Loucy (cell line): ENCODE measurements at regions not wholly inside any gene's neighbourhood (a gene's known extent, or its start where the extent isn't known, plus 50 kb on each side); places are given as distances from the start of the nearest gene placed in this dataset.

Source experiments
- H2AFZ ChIP-seq: fragments of 200-600 bp; sonication (generic); 2 replicates; pipeline ENCODE4 v1.6.0; 2016; ENCODE audit warnings: antibody characterized with exemption, mild to moderate bottlenecking, low read length, moderate library complexity
- H3F3A ChIP-seq: fragments of 200-600 bp; 2 replicates; pipeline ENCODE4 v1.6.0; 2016; ENCODE audit warnings: antibody characterized with exemption, low read depth, mild to moderate bottlenecking
- H3K27me3 ChIP-seq: fragments of 200-600 bp; sonication (generic); 2 replicates; pipeline ENCODE4 v1.6.1; 2014; ENCODE audit warnings: low read length, mild to moderate bottlenecking; ENCODE audit not compliant: insufficient read depth, poor library complexity, severe bottlenecking
- H3K36me3 ChIP-seq: fragments of 200-600 bp; sonication (generic); 2 replicates; pipeline ENCODE4 v1.6.1; 2016; ENCODE audit warnings: low read length; ENCODE audit not compliant: insufficient read depth
- H3K4me1 ChIP-seq: fragments of 200-600 bp; sonication (generic); 2 replicates; pipeline ENCODE4 v1.5.1; 2014; ENCODE audit warnings: low read length, mild to moderate bottlenecking; ENCODE audit not compliant: insufficient read depth, poor library complexity, severe bottlenecking
- H3K4me2 ChIP-seq: fragments of 200-600 bp; sonication (generic); 2 replicates; pipeline ENCODE4 v1.6.0; 2014; ENCODE audit warnings: antibody characterized with exemption, low read length, low read depth, mild to moderate bottlenecking; ENCODE audit not compliant: poor library complexity, severe bottlenecking
- H3K4me3 ChIP-seq: fragments of 200-600 bp; sonication (generic); 2 replicates; pipeline ENCODE4 v1.5.1; 2014; ENCODE audit warnings: low read length, mild to moderate bottlenecking, mixed read lengths; ENCODE audit not compliant: poor library complexity, severe bottlenecking
- H3K79me2 ChIP-seq: fragments of 200-600 bp; sonication (generic); 2 replicates; pipeline ENCODE4 v1.6.1; 2014; ENCODE audit warnings: low read length; ENCODE audit not compliant: insufficient read depth
- H3K9ac ChIP-seq: fragments of 200-600 bp; sonication (generic); 2 replicates; pipeline ENCODE4 v1.6.0; 2014; ENCODE audit warnings: mild to moderate bottlenecking, low read depth, low read length, moderate library complexity; ENCODE audit not compliant: poor library complexity, severe bottlenecking
- H3K9me2 ChIP-seq: fragments of 200-600 bp; sonication (generic); replicated peaks from 2 replicates; pipeline ENCODE4 v1.6.1; 2016; ENCODE audit warnings: low read depth, low read length, mixed read lengths
- H3K9me3 ChIP-seq: fragments of 200-600 bp; sonication (generic); 2 replicates; pipeline ENCODE4 v1.6.1; 2014; ENCODE audit warnings: mild to moderate bottlenecking, antibody characterized with exemption, low read length, low read depth; ENCODE audit not compliant: insufficient read depth
- H4K20me1 ChIP-seq: fragments of 200-600 bp; sonication (generic); 2 replicates; pipeline ENCODE4 v1.6.0; 2014; ENCODE audit warnings: antibody characterized with exemption, low read length, mild to moderate bottlenecking; ENCODE audit not compliant: insufficient read depth, poor library complexity, severe bottlenecking
- CTCF ChIP-seq: fragments of 200-600 bp; sonication (generic); conservative IDR thresholded peaks from 2 replicates; pipeline ENCODE4 v1.5.1; 2014; ENCODE audit warnings: mild to moderate bottlenecking, antibody characterized with exemption, low read length
- EZH2phosphoT487 ChIP-seq: fragments of 200-600 bp; IDR thresholded peaks from 2 replicates; pipeline ENCODE4 v1.6.1; 2018; ENCODE audit warnings: antibody characterized with exemption, mild to moderate bottlenecking, moderate library complexity, borderline replicate concordance

- Histone ChIP-seq H3K4me1 (no peaks in the 10 kb centered on the region), H3K36me3 (no peaks in the 10 kb centered on the region), H3K9me3 (no peaks in the 10 kb centered on the region), H4K20me1 (no peaks in the 10 kb centered on the region), H2AFZ (no peak overlapping the region), H3K27me3 (no peaks in the 10 kb centered on the region), H3K9ac (no peak overlapping the region), H3K4me3 (no peak overlapping the region), H3K9me2 (0 out of 2 replicates have a peak, but pooled peaks cover 5% of the 10 kb centered on the region), H3K79me2 (no peaks in the 10 kb centered on the region), H3K4me2 (no peak overlapping the region), H3F3A (no peaks in the 10 kb centered on the region)
- no peak for TF ChIP-seq EZH2phosphoT487
Observed at GRCh38 chr4:13109536-13109935, 374.6 kb downstream of the RAB28 start.

DNA sequence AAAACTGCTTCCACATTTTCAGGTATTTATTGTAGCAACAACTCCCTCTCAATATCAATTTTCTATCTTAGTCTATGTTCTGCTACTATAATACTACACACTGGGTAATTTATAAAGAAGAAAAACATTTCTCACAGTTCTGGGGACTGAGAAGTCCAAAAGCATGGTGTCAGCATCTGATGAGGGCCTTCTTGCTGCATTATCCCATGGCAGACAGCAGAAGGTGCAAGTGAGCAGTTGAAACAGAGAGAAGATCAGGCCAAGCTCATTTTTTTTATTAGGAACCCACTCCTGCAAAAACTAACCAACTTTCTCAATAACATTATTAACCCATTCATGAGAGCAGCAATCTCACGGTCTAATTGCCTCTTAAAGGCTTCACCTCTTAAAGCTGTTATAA lies 376.0 kb downstream of the RAB28 start:
- H3K9me3 ChIP-seq = no peaks in the 10 kb centered on the region
- no peak overlapping the region for H3K4me2 ChIP-seq
- no peaks in the 10 kb centered on the region for H3K79me2 ChIP-seq

DNA sequence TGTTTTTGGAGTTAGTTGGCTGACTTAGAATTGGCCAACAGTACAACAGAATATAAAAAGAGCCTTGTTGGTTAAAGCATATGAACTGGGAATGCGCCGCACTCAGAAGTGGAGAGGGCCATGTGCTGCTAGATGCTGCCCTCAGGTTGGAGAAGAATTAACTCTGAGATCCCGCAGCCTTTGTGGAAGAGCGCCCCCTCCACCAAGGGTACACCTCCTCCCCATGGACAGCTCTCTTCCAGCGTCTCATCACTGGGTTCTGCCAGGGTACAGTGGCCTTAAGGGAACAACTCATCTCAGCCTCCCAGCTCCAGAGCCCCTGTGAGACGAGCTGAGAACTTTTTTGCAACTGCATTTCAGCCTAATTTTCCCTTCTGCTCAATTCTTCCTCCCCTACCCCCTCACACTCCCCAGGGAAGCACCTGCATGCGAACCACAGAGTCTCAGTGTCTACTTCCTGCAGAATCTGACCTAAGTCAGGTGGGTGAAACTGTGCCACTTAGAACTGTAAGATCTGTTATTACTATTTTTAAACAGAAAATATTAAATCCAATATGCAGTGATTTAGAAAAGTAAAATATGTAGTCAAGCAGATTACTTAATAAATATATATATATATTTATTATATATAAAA lies 380.6 kb downstream of the RAB28 start:
- no peak overlapping the region for H2AFZ ChIP-seq
- no peaks in the 10 kb centered on the region for H3K4me1 ChIP-seq
- no peaks in the 10 kb centered on the region for H3K27me3 ChIP-seq
- no peaks in the 10 kb centered on the region for H4K20me1 ChIP-seq
- H3K36me3 ChIP-seq = no peaks in the 10 kb centered on the region
- H3K79me2 ChIP-seq = no peaks in the 10 kb centered on the region
- no peak overlapping the region for H3K4me2 ChIP-seq
- no peak overlapping the region for H3K9ac ChIP-seq
- TF ChIP-seq EZH2phosphoT487 = no peak
- no peak for TF ChIP-seq CTCF
- H3F3A ChIP-seq = no peaks in the 10 kb centered on the region
- H3K9me3 ChIP-seq = no peaks in the 10 kb centered on the region
- no peak overlapping the region for H3K4me3 ChIP-seq
- H3K9me2 ChIP-seq = no peaks in the 10 kb centered on the region

More for the DNA sequence above, 376.0 kb downstream of the RAB28 start:
- H4K20me1 ChIP-seq = no peaks in the 10 kb centered on the region
- no peaks in the 10 kb centered on the region for H3K36me3 ChIP-seq
- no peaks in the 10 kb centered on the region for H3K4me1 ChIP-seq
- TF ChIP-seq EZH2phosphoT487 (no peak), CTCF (peak; percentile 44)
- H3F3A ChIP-seq = no peaks in the 10 kb centered on the region
- H3K9me2 ChIP-seq = 0 out of 2 replicates have a peak, but pooled peaks cover 5% of the 10 kb centered on the region
- no peak overlapping the region for H2AFZ ChIP-seq
- H3K27me3 ChIP-seq = no peaks in the 10 kb centered on the region
- no peak overlapping the region for H3K4me3 ChIP-seq
- no peak overlapping the region for H3K9ac ChIP-seq
